GM12891 (cell line): ENCODE measurements at regions not wholly inside any gene's neighbourhood (a gene's known extent, or its start where the extent isn't known, plus 50 kb on each side); places are given as distances from the start of the nearest gene placed in this dataset.

Source experiments
- DNase-seq: peaks from one replicate; pipeline ENCODE4 v3.0.0; 2011; ENCODE audit warnings: low spot score; ENCODE audit not compliant: insufficient read length
- FAIRE-seq: peaks from 2 replicates; lab custom pipeline; 2011; peaks lifted over from hg19 to GRCh38; lab: Jason Lieb, UNC
- PAX5 ChIP-seq: IDR thresholded peaks from 2 replicates; pipeline ENCODE4 v1.6.1; 2011; ENCODE audit warnings: low read length, moderate library complexity, mild to moderate bottlenecking; ENCODE audit not compliant: insufficient read depth, severe bottlenecking
- POLR2A ChIP-seq: IDR thresholded peaks from 2 replicates; pipeline ENCODE4 v1.6.1; 2011; ENCODE audit warnings: low read depth, low read length, control low read depth
- POLR2AphosphoS5 ChIP-seq: IDR thresholded peaks from 2 replicates; pipeline ENCODE4 v1.6.1; 2011; ENCODE audit warnings: low read depth, low read length, control low read depth
- POU2F2 ChIP-seq: IDR thresholded peaks from 2 replicates; pipeline ENCODE4 v1.6.1; 2011; ENCODE audit warnings: low read depth, mild to moderate bottlenecking, control low read depth, low read length, moderate library complexity
- SPI1 ChIP-seq: IDR thresholded peaks from 2 replicates; pipeline ENCODE4 v1.6.1; 2011; ENCODE audit warnings: low read depth, low read length, control low read depth
- TAF1 ChIP-seq: IDR thresholded peaks from 2 replicates; pipeline ENCODE4 v1.6.1; 2011; ENCODE audit warnings: low read depth, low read length, control low read depth

GRCh38 chr9:96183751-96184150, 118.2 kb downstream of the HSD17B3 start:
- no peak for DNase-seq
- TF ChIP-seq TAF1 (no peak), PAX5 (no peak), SPI1 (no peak), POLR2A (no peak), POU2F2 (no peak), POLR2AphosphoS5 (no peak)
- no peak for FAIRE-seq

DNA sequence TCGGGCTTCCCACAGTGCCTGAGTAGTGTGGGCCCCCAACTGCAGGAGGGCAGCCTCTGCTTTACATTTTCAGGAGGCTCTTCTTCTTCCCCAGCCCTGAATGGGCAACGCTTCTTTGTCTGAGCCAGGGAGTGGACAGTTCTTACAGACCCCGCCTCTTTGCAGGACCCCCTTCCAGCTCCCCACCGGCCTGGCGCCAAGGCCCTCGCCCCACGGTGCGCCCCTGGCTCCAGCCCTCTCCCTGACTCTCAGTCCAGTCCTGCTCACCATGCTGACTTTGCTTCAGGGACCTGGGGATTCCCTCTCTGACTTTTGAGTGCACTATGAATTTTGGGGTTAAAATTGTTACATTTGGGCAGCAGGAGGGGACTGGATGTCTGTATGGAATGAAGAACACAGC, 123.8 kb downstream of the HSD17B3 start:
- DNase-seq, result no peak
- TF ChIP-seq SPI1 (no peak), POU2F2 (no peak), TAF1 (no peak), PAX5 (no peak), POLR2A (no peak), POLR2AphosphoS5 (no peak)
- no peak for FAIRE-seq

DNA sequence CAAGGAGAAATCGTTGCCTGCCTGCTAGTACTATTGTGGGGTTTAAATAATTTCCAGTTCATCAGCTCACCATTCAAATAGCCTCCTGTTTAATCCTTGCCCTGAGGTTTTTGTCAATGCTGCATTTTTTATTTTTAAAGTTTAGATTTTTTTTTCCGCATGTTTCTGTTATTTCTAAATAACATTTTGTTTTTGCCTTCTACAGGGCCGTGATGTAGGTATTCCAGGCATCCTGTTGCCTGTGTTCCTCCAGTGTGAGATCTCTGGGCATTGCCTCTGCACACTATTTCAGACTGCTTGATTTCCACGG, 124.3 kb downstream of the HSD17B3 start:
- FAIRE-seq, result no peak

GRCh38 chr9:96177005-96177718, 124.8 kb downstream of the HSD17B3 start:
- TF ChIP-seq PAX5 (no peak), POU2F2 (no peak), SPI1 (no peak), POLR2AphosphoS5 (no peak), TAF1 (no peak), POLR2A (no peak)
- DNase-seq, result no peak
- no peak for FAIRE-seq

More for the DNA sequence above, 124.3 kb downstream of the HSD17B3 start:
- DNase-seq, result no peak
- TF ChIP-seq POLR2A (no peak), POLR2AphosphoS5 (no peak), PAX5 (no peak), POU2F2 (no peak), SPI1 (no peak), TAF1 (no peak)

- FAIRE-seq (no peak), DNase-seq (no peak)
- TF ChIP-seq POU2F2, result no peak
- TF ChIP-seq POLR2A, result no peak
- no peak for TF ChIP-seq TAF1
- no peak for TF ChIP-seq SPI1
- TF ChIP-seq PAX5, result no peak
- no peak for TF ChIP-seq POLR2AphosphoS5
These were observed 126.2 kb downstream of the HSD17B3 start for GRCh38 chr9:96175796-96176195.

DNA sequence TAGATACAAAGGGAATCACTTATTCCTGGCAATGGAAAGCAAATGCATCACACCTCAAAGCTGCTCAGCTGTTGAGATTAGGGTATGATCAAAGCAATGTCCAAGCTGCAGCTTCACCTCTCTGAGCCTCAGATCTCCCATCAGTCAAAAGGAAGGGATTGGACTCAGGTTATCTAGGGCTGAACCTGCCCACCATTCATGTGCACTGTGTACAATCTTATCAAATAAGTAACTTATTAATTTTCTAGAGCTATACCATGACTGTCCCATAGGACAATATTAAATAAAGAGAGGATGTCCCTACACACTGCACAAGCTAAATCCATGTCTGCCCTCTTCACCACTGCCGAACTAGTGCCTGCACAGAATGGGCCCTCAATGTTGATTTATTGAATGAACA, 127.0 kb downstream of the HSD17B3 start:
- DNase-seq, result no peak
- FAIRE-seq, result no peak
- TF ChIP-seq POLR2AphosphoS5 (no peak), TAF1 (no peak), POU2F2 (no peak), POLR2A (no peak)

- no peak for FAIRE-seq
These were observed 127.6 kb downstream of the HSD17B3 start for GRCh38 chr9:96174371-96174770.

DNA sequence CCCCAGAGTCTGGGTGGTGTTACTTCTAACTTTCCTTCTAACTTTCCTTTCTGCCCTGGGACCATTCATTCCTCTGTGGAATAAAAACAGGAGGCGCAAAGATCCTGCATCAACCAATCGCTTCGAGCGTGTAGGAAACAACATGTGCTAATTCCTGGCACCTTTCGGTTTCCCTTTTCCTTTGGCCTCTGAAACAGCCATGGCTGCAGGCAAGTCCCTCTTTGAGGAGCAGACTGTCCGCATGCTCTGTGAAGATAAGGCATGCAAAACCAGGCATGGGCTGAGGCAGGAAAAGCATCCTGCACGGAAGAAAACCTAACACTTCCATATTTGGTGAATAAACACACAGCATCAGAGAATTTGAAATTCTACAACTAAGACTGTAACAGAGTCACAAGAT, 128.3 kb downstream of the HSD17B3 start:
- TF ChIP-seq SPI1, result no peak
- TF ChIP-seq TAF1, result no peak
- no peak for TF ChIP-seq POU2F2
- TF ChIP-seq POLR2AphosphoS5, result no peak
- TF ChIP-seq POLR2A, result no peak
- no peak for TF ChIP-seq PAX5
- DNase-seq (no peak), FAIRE-seq (no peak)

More at GRCh38 chr9:96174371-96174770, 127.6 kb downstream of the HSD17B3 start:
- no peak for DNase-seq
- no peak for TF ChIP-seq SPI1
- no peak for TF ChIP-seq POLR2A
- no peak for TF ChIP-seq PAX5
- TF ChIP-seq POLR2AphosphoS5, result no peak
- no peak for TF ChIP-seq POU2F2
- no peak for TF ChIP-seq TAF1

- DNase-seq (no peak), FAIRE-seq (no peak)
- TF ChIP-seq POU2F2, result no peak
These were observed 129.2 kb downstream of the HSD17B3 start for GRCh38 chr9:96172797-96173196.

- DNase-seq (no peak), FAIRE-seq (no peak)
- TF ChIP-seq SPI1 (no peak), TAF1 (no peak), POLR2A (no peak), POLR2AphosphoS5 (no peak), POU2F2 (no peak), PAX5 (no peak)
These were observed 130.2 kb downstream of the HSD17B3 start for GRCh38 chr9:96171728-96172127.
